ENCODE measurements at regions not wholly inside any gene's neighbourhood (a gene's known extent, or its start where the extent isn't known, plus 50 kb on each side); places are given as distances from the start of the nearest gene placed in this dataset.
"Not testable (repeated sequence)": the region's sequence is repeated elsewhere in the genome, so short reads cannot be mapped to it uniquely, and the experiment has no call there.

DNA sequence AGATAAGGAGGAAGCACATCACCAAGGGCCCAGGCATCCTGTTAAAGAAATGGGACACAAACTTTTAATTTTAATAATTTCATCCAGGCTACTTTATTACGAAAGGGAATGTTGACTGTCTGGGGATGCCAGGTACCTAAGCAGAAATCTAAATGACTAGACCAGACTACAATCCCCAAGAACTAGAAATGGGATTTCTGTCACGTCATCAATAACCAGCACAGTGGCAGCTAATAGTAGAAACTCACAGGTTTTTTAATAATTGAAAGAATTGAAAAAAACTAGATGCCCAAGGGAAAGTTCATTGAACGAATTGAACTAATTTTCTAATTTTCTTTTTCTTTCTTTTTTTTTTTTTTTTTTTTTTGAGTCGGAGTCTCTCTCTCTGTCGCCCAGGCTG lies 789.3 kb downstream of the IGSF11 start:
- no peak for DNase-seq
- H3K27me3 ChIP-seq: no peaks in the 10 kb centered on the region
- H3K27ac ChIP-seq: no peak overlapping the region
- H3K36me3 ChIP-seq: no peaks in the 10 kb centered on the region
- no peaks in the 10 kb centered on the region for H3K9me3 ChIP-seq
- no peak for TF ChIP-seq POLR2A (IDR thresholded peaks at IDR 0.05)
- TF ChIP-seq, protein P1, sequence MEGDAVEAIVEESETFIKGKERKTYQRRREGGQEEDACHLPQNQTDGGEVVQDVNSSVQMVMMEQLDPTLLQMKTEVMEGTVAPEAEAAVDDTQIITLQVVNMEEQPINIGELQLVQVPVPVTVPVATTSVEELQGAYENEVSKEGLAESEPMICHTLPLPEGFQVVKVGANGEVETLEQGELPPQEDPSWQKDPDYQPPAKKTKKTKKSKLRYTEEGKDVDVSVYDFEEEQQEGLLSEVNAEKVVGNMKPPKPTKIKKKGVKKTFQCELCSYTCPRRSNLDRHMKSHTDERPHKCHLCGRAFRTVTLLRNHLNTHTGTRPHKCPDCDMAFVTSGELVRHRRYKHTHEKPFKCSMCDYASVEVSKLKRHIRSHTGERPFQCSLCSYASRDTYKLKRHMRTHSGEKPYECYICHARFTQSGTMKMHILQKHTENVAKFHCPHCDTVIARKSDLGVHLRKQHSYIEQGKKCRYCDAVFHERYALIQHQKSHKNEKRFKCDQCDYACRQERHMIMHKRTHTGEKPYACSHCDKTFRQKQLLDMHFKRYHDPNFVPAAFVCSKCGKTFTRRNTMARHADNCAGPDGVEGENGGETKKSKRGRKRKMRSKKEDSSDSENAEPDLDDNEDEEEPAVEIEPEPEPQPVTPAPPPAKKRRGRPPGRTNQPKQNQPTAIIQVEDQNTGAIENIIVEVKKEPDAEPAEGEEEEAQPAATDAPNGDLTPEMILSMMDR (IDR thresholded peaks at IDR 0.05): no peak
- no peak overlapping the region for H3K4me3 ChIP-seq
- no peaks in the 10 kb centered on the region for H3K4me1 ChIP-seq

GRCh38 chr3:118258850-118259249 lies 775.8 kb downstream of the IGSF11 start:
- H3K27ac ChIP-seq, H3K27me3 ChIP-seq, H3K9me3 ChIP-seq, H3K4me1 ChIP-seq, H3K4me3 ChIP-seq, DNase-seq, H3K36me3 ChIP-seq: not testable (repeated sequence)

DNA sequence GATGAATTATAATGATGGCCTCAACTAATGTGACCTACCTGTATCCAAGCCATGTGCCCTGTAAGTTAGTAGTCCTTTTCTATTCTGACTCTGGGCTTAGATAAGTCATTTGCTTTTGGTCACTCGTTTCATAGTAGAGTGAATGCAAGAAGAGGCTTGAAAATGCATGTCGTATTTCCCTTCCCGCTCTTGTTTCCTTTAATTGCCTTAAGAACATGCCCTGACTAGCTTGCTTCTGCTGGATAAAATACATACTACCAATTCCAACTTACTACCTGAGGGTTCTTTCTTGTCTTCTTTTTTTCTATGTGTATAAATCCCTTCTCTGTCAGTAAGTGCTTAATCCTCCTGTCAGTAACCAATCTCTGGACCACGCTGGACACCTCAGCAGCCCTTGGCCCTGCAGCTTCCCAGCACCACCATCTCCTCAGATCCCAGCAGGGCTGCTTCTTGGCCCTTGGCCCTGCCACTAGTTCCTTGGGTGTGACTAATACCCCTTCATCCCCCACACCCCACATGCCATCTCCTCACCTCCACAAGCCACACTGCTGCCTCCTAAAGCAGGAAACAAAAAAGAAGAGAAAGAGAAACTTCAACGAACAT lies 771.7 kb downstream of the IGSF11 start:
- H3K27me3 ChIP-seq: no peaks in the 10 kb centered on the region
- no peak for DNase-seq
- no peaks in the 10 kb centered on the region for H3K4me1 ChIP-seq
- H3K36me3 ChIP-seq: no peaks in the 10 kb centered on the region
- no peaks in the 10 kb centered on the region for H3K9me3 ChIP-seq
- TF ChIP-seq POLR2A (IDR thresholded peaks at IDR 0.05): no peak
- TF ChIP-seq, protein P1 (IDR thresholded peaks at IDR 0.05): no peak
- H3K4me3 ChIP-seq: no peak overlapping the region
- no peak overlapping the region for H3K27ac ChIP-seq

DNA sequence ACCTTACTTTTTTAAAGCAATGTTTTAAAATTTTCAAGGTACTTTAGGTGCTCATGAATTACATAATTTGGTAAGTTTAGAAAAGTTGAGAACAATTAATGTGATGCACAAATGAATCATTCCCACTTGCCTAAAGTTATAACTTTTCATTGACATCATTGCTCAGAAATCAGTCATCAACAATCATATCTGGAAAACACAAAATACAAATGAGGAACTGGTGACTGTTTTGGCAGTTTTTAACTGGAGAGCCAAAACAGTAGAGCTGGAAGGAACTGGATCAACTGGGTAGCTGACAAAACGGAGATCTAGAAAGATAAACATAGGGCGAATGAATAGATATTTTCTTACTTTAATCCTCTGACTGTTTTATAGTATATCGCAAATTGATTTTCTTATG lies 767.1 kb downstream of the IGSF11 start:
- Histone ChIP-seq H3K27ac (no peak overlapping the region), H3K27me3 (no peaks in the 10 kb centered on the region), H3K9me3 (no peaks in the 10 kb centered on the region), H3K36me3 (no peaks in the 10 kb centered on the region), H3K4me3 (no peak overlapping the region), H3K4me1 (no peaks in the 10 kb centered on the region)
- no peak for DNase-seq
- TF ChIP-seq, protein P1 (IDR thresholded peaks at IDR 0.05): no peak
- no peak for TF ChIP-seq POLR2A (IDR thresholded peaks at IDR 0.05)

DNA sequence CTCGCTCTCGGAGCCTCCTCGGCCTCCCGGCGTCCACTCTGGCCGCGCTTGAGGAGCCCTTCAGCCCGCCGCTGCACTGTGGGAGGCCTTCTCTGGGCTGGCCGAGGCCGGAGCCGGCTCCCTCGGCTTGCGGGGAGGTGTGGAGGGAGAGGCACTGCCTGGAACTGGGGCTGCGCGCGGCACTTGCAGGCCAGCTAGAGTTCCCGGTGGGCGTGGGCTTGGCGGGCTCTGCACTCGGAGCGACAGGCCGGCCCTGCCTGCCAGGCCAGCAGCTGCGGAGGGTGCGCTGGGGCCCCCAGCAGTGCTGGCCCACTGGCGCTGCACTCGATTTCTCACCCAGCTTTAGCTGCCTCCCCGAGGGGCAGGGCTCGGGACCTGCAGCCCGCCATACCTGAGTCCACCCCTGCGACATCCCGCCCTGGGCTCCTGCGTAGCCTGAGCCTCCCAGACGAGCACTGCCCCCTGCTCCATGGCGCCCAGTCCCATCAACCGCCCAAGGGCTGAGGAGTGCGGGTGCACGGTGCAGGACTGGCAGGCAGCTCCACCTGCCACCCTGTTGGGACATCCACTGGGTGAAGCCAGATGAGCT lies 765.0 kb downstream of the IGSF11 start:
- no peaks in the 10 kb centered on the region for H3K4me1 ChIP-seq
- no peaks in the 10 kb centered on the region for H3K36me3 ChIP-seq
- H3K27ac ChIP-seq: no peak overlapping the region
- DNase-seq: no peak
- H3K27me3 ChIP-seq: no peaks in the 10 kb centered on the region
- no peak for TF ChIP-seq POLR2A (IDR thresholded peaks at IDR 0.05)
- TF ChIP-seq, protein P1 (IDR thresholded peaks at IDR 0.05): no peak
- H3K4me3 ChIP-seq: no peak overlapping the region
- H3K9me3 ChIP-seq: no peaks in the 10 kb centered on the region

GRCh38 chr3:118272991-118273390 lies 761.7 kb downstream of the IGSF11 start:
- H3K27ac ChIP-seq: no peak overlapping the region
- H3K27me3 ChIP-seq: no peaks in the 10 kb centered on the region
- TF ChIP-seq, protein P1 (IDR thresholded peaks at IDR 0.05): no peak
- TF ChIP-seq POLR2A (IDR thresholded peaks at IDR 0.05): no peak
- no peaks in the 10 kb centered on the region for H3K36me3 ChIP-seq
- no peak overlapping the region for H3K4me3 ChIP-seq
- no peaks in the 10 kb centered on the region for H3K4me1 ChIP-seq
- no peak for DNase-seq
- H3K9me3 ChIP-seq: no peaks in the 10 kb centered on the region

All from Peyer's patch (tissue), 4 donors.